Cardiac fibroblast (primary cell): ENCODE measurements at regions not wholly inside any gene's neighbourhood (a gene's known extent, or its start where the extent isn't known, plus 50 kb on each side); places are given as distances from the start of the nearest gene placed in this dataset.

Experiments used
- DNase-seq, 2 donors: peaks; one replicate each; pipeline versions ENCODE4 v3.0.0 to v3.0.0-alpha.2; 2010; ENCODE audit warnings: low read depth in 2 of 2
- H3K4me3 ChIP-seq, 2 donors: replicated peaks in 1 of 2; 1 replicate in 1 of 2; 2 replicates in 1 of 2; pipeline ENCODE4 v1.5.1; 2011; ENCODE audit warnings: low read depth in 2 of 2, low read length in 2 of 2, mild to moderate bottlenecking in 2 of 2, moderate library complexity in 1 of 2
- TF ChIP-seq, protein P1 (sequence below): IDR thresholded peaks from one replicate; pipeline ENCODE4 v1.5.1; 2011; ENCODE audit warnings: low read depth, mild to moderate bottlenecking, low read length, inconsistent platforms

DNA sequence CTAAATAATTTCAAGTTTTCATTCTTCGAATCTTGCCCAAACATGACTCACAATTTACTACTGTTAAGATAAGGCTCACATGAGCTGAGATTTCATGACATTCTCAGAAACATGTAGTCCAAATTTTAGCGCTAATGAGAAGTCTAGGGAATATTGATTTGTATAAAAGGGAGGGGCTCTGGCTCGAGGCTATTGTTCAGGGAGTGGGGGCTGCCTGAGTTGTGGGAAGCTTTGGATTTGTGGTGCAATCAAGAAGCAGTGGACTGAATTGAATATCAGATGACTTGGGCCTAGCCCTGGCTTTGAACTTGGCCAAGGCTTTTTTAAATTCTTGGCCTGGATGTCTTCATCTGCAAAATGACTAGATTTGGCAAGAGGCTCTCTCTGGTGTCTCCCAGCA lies 674.9 kb upstream of the FANCL start:
- TF ChIP-seq, protein P1, sequence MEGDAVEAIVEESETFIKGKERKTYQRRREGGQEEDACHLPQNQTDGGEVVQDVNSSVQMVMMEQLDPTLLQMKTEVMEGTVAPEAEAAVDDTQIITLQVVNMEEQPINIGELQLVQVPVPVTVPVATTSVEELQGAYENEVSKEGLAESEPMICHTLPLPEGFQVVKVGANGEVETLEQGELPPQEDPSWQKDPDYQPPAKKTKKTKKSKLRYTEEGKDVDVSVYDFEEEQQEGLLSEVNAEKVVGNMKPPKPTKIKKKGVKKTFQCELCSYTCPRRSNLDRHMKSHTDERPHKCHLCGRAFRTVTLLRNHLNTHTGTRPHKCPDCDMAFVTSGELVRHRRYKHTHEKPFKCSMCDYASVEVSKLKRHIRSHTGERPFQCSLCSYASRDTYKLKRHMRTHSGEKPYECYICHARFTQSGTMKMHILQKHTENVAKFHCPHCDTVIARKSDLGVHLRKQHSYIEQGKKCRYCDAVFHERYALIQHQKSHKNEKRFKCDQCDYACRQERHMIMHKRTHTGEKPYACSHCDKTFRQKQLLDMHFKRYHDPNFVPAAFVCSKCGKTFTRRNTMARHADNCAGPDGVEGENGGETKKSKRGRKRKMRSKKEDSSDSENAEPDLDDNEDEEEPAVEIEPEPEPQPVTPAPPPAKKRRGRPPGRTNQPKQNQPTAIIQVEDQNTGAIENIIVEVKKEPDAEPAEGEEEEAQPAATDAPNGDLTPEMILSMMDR = no peak
- DNase-seq = no peak
- H3K4me3 ChIP-seq = no peak overlapping the region

DNA sequence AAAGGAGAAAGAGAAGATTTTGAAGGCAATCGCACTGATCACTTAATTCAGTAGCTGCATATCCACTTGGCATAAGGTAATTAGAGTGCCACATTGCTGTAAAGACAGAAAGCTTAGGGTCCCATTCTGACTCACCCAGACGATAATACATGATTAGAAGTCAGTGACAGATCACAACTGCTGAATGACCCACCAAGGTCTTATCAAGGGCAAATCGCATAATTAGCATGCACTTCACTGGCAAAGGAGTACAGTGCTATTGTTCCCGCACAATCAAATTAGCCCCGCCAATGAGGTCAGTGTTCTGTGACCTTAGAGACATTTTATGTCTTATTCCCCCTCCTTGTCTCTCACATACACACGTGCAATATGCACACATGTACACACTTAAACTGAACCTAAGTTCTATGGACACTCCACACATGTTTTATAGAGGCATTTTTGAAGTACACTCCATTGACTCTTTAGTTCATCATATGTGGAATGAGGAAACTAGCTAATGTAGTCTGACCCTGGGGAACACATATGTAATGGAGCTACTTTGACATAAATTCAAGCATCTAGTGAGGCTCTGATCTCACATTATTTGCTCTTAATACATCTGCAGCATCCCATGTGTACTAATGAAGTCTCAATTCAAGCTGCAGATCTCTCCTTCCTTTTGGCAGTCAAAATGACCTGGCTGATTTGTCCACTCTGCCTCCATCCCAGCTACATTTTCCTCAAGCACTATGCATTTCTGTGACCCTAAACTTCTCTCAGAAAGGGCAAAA lies 673.8 kb upstream of the FANCL start:
- TF ChIP-seq, protein P1 = no peak
- no peak for DNase-seq
- no peak overlapping the region for H3K4me3 ChIP-seq

DNA sequence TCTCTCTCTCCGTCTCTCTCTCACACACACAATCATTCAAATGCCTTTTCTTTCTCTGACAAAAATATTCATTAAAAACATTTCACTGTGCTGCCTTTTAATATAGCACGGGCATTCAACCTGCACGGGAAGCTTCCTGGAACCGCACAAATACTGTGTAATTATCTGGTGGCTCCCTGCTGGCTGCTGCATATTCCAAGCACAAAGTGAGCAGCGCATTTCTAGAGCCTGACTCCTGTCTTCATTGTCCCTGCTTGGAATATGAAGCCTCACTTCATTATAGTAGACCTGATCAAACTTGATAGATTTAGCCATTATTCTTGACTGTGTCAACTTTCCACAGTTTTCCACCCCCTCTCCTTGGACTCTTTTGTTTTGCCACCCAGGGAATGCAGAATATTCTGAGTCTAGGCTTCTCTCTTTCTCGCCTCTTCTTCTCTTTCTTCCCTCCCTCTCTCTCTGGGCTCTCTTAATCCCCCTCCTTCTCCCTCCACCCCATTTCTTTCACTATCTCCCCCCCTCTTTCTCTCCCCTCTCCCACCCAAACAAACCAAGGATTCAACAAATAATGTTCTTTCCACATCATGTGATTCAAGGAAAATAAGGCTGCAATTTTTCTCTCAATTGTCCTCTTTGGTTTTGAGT lies 672.1 kb upstream of the FANCL start:
- no peak for DNase-seq
- TF ChIP-seq, protein P1 = no peak
- no peak overlapping the region for H3K4me3 ChIP-seq

DNA sequence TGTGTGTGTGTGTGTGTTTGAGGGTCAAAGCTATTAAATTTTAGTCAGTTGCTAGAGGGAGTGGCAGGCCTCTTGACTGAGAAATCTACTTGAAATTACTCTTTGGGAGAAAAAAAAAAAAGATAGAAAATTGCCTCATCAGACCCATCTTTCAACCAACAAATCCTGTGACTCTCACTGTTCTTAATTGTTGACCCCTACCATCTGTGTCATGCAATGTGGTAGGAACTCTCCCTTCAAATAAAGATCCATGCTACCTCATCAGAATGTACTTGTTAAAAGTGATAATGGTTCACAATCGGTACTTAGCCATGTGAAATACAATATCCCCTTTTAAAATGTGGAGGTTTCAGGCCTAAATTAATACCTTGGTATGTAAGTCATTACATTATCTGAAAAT lies 670.8 kb upstream of the FANCL start:
- no peak for DNase-seq
- TF ChIP-seq, protein P1 = no peak
- no peak overlapping the region for H3K4me3 ChIP-seq

DNA sequence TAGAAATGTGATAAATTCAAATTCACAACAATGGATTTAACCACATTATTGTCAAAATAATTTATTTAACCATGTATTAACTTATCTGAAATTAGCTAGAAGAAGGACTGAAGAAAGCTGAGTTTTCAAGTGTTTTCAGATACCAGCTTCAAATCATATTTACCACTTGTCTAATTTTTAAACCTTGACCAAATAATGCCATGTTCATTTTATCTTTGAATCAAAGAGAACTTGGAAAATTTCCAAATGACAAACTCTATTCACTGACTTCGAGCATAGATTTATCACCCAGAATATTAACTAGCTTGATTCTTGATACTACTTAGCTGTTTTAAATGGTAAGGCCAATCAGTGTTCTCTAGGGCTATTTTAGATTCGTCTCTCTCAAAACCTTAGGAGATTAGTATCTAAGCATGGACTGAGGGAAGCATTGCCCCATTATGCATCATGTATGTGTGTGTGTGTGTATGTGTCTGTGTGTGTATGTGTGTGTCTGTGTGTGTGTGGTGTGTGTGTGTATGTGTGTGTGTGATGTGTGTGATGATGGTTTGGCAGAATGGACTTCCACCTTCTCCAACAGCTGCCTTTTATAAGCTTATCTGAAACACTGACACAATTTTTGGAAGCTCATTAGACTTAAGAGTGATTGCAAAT lies 667.5 kb upstream of the FANCL start:
- no peak for DNase-seq
- H3K4me3 ChIP-seq = no peak overlapping the region
- TF ChIP-seq, protein P1 = no peak

DNA sequence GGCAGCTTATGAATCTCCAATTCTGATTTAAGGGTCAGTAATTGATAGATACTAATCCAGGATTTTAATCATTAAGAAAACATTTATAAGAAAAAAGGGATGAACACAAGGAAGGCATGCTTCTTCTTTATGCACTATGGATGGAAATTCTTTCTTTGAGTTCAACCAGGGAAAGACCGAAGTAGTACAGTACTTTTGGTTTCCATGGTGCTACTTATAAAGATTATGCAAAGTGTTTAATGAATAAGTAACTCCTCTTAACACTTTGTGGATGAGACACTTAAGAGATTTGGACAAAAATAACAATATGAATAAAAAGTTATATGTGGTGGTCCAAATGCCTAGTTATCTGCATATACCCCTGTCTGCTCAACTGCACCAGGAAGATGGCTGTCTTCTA lies 666.5 kb upstream of the FANCL start:
- TF ChIP-seq, protein P1 = no peak
- no peak for DNase-seq
- no peak overlapping the region for H3K4me3 ChIP-seq
